Endodermal cell (in vitro differentiated cells): ENCODE measurements at regions not wholly inside any gene's neighbourhood (a gene's known extent, or its start where the extent isn't known, plus 50 kb on each side); places are given as distances from the start of the nearest gene placed in this dataset.

ENCODE experiments used
- DNase-seq: peaks from one replicate; pipeline ENCODE4 v3.0.0-alpha.2; 2017
- H3K27ac ChIP-seq: 2 replicates; pipeline ENCODE4 v1.5.1; 2013; ENCODE audit warnings: mild to moderate bottlenecking, low read depth, low read length, moderate library complexity
- H3K27me3 ChIP-seq: 2 replicates; pipeline ENCODE4 v1.6.1; 2013; ENCODE audit warnings: mild to moderate bottlenecking, low read length, moderate library complexity; ENCODE audit not compliant: insufficient read depth, control insufficient read depth, poor library complexity, severe bottlenecking
- H3K36me3 ChIP-seq: 2 replicates; pipeline ENCODE4 v1.7.0; 2013; ENCODE audit warnings: mild to moderate bottlenecking, low read length, moderate library complexity; ENCODE audit not compliant: control insufficient read depth, insufficient read depth
- H3K4me1 ChIP-seq: one replicate; pipeline ENCODE4 v1.7.0; 2013; ENCODE audit warnings: low read length; ENCODE audit not compliant: control insufficient read depth, insufficient read depth
- H3K4me3 ChIP-seq: 2 replicates; pipeline ENCODE4 v1.5.1; 2013; ENCODE audit warnings: mild to moderate bottlenecking, low read length, moderate library complexity
- H3K9ac ChIP-seq: 2 replicates; pipeline ENCODE4 v1.6.1; 2013; ENCODE audit warnings: mild to moderate bottlenecking, low read length, moderate library complexity; ENCODE audit not compliant: poor library complexity, severe bottlenecking; ENCODE audit errors: extremely low read depth
- H3K9me3 ChIP-seq: 2 replicates; pipeline ENCODE4 v1.6.1; 2013; ENCODE audit warnings: mild to moderate bottlenecking, low read length, moderate library complexity; ENCODE audit not compliant: control insufficient read depth
- H3K27ac Mint-ChIP-seq: 2 replicates; pipeline ENCODE4 v1.8.0; 2020; ENCODE audit warnings: mixed read lengths
- H3K27me3 Mint-ChIP-seq: 2 replicates; pipeline ENCODE4 v1.8.0; 2021; ENCODE audit warnings: mild to moderate bottlenecking, mixed read lengths; ENCODE audit not compliant: insufficient read depth
- H3K36me3 Mint-ChIP-seq: 2 replicates; pipeline ENCODE4 v1.8.0; 2020; ENCODE audit warnings: low read depth, mixed read lengths
- H3K4me1 Mint-ChIP-seq: 2 replicates; pipeline ENCODE4 v1.8.0; 2020; ENCODE audit warnings: mixed read lengths
- H3K4me3 Mint-ChIP-seq: 2 replicates; pipeline ENCODE4 v1.8.0; 2020; ENCODE audit warnings: mild to moderate bottlenecking, moderate library complexity, mixed read lengths
- H3K9me3 Mint-ChIP-seq: 2 replicates; pipeline ENCODE4 v1.8.0; 2020; ENCODE audit warnings: mild to moderate bottlenecking, mixed read lengths
- WGBS, 2 experiments: methylation state at CpG; one replicate each; pipeline versions ENCODE4 v1.1.5 to v1.1.7; 2013; ENCODE audit warnings: missing lambda C conversion rate in 2 of 2, mixed read lengths in 1 of 2; ENCODE audit not compliant: insufficient coverage in 1 of 2, insufficient read length in 1 of 2; 5-methylcytosine and 5-hydroxymethylcytosine counted together
- TF ChIP-seq, protein P1 (sequence below): fragments of 200-600 bp; sonication (generic); conservative IDR thresholded peaks from 2 replicates; pipeline ENCODE4 v1.5.0; 2021; ENCODE audit warnings: antibody characterized with exemption, mild to moderate bottlenecking

DNA sequence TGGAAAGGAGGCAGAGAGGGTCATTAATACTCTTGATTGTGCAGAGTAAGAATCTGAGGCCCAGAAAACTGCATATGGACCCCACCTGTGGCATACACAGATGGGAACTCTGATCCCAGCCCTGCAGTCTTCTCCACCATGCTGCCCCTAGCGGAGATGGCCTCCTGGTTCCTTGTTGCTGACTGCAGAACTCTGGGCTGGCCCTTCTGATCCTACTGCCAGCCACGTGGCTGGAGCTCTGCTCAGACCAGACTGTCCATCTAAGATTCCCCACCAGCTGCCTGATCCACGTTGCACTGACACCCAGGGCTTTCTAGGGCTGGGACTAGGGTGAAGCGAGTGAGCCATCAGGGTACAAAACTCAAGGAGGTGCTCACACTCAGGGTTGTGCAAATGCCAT, 245.7 kb upstream of the NR4A3 start:
- peaks cover 7% of the 10 kb centered on the region for H3K27me3 Mint-ChIP-seq
- H3K4me1 Mint-ChIP-seq, result no peaks in the 10 kb centered on the region
- Histone ChIP-seq H3K4me3 (no peak overlapping the region), H3K9me3 (no peaks in the 10 kb centered on the region), H3K4me1 (peaks cover 2% of the 10 kb centered on the region), H3K36me3 (no peaks in the 10 kb centered on the region), H3K27ac (no peak overlapping the region), H3K27me3 (no peaks in the 10 kb centered on the region), H3K9ac (no peak overlapping the region)
- H3K36me3 Mint-ChIP-seq, result no peaks in the 10 kb centered on the region
- peak; percentile 74 for DNase-seq
- no peak overlapping the region for H3K4me3 Mint-ChIP-seq
- TF ChIP-seq, protein P1, sequence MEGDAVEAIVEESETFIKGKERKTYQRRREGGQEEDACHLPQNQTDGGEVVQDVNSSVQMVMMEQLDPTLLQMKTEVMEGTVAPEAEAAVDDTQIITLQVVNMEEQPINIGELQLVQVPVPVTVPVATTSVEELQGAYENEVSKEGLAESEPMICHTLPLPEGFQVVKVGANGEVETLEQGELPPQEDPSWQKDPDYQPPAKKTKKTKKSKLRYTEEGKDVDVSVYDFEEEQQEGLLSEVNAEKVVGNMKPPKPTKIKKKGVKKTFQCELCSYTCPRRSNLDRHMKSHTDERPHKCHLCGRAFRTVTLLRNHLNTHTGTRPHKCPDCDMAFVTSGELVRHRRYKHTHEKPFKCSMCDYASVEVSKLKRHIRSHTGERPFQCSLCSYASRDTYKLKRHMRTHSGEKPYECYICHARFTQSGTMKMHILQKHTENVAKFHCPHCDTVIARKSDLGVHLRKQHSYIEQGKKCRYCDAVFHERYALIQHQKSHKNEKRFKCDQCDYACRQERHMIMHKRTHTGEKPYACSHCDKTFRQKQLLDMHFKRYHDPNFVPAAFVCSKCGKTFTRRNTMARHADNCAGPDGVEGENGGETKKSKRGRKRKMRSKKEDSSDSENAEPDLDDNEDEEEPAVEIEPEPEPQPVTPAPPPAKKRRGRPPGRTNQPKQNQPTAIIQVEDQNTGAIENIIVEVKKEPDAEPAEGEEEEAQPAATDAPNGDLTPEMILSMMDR, result peak; percentile 46
- no peaks in the 10 kb centered on the region for H3K9me3 Mint-ChIP-seq
- no peak overlapping the region for H3K27ac Mint-ChIP-seq
- 82 to 84% methylated on average over 3 to 4 of the region's 4 CpGs for WGBS, 2 experiments

DNA sequence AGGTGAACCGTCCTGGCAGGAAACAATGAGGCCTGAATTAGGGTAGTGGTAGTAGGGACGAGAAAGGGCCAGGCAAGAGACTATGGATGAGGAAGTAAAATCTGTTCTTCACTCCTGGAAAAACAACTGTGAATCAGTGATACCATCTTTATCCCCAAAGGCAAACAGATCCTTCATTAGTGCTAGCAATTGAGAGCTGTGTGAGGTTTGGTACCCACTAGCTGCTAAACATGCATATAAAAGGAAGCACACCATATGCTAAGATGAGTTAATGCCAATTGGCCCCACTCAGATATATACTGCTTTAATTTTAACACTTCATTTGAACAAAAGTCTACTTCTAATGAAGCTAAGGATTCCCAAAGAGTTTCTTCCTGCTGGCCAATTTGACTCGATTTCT, 244.8 kb upstream of the NR4A3 start:
- H3K27ac ChIP-seq, result no peak overlapping the region
- Mint-ChIP-seq H3K27me3 (peaks cover 6% of the 10 kb centered on the region), H3K4me1 (no peaks in the 10 kb centered on the region), H3K9me3 (no peaks in the 10 kb centered on the region), H3K27ac (no peak overlapping the region), H3K36me3 (no peaks in the 10 kb centered on the region), H3K4me3 (no peak overlapping the region)
- no peak overlapping the region for H3K9ac ChIP-seq
- no peak overlapping the region for H3K4me3 ChIP-seq
- peaks cover 2% of the 10 kb centered on the region for H3K4me1 ChIP-seq
- no peaks in the 10 kb centered on the region for H3K27me3 ChIP-seq
- H3K36me3 ChIP-seq, result no peaks in the 10 kb centered on the region
- no peak for DNase-seq
- TF ChIP-seq, protein P1, result no peak
- 88% methylated on average over 2 to 3 of the region's 3 CpGs for WGBS, 2 experiments
- H3K9me3 ChIP-seq, result no peaks in the 10 kb centered on the region

DNA sequence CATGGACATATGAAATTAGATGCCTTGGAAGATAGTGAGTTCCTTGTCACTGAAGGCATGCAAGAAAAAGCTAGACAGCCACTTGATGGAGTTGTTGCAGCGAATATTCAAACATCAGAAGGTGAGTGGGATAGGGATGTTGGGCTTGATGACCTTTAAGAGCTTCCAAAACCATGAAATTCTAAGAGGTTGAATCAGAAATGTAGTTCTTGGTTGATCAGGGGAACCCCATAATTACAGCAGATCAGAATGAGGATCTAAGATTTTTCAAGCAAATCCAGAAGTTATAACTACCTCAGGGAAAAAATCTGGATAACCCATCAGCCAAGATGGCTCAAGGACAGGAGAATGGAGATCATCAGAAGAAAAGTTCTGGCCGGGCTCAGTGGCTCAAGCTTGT, 244.3 kb upstream of the NR4A3 start:
- Histone ChIP-seq H3K36me3 (no peaks in the 10 kb centered on the region), H3K9ac (no peak overlapping the region), H3K27ac (no peak overlapping the region), H3K4me1 (peaks cover 2% of the 10 kb centered on the region), H3K27me3 (no peaks in the 10 kb centered on the region), H3K4me3 (no peak overlapping the region), H3K9me3 (no peaks in the 10 kb centered on the region)
- 94 to 100% methylated on average over 1 to 2 of the region's 2 CpGs for WGBS, 2 experiments
- Mint-ChIP-seq H3K36me3 (no peaks in the 10 kb centered on the region), H3K4me1 (no peaks in the 10 kb centered on the region), H3K9me3 (no peaks in the 10 kb centered on the region), H3K4me3 (no peak overlapping the region), H3K27me3 (peaks cover 2% of the 10 kb centered on the region), H3K27ac (no peak overlapping the region)
- TF ChIP-seq, protein P1, result no peak
- DNase-seq, result no peak
